Endothelial cell of umbilical vein (primary cell): ENCODE measurements at regions not wholly inside any gene's neighbourhood (a gene's known extent, or its start where the extent isn't known, plus 50 kb on each side); places are given as distances from the start of the nearest gene placed in this dataset.

Source experiments
- BruUV-seq: library from RNA; stranded (reverse); fragments of 400-500 nt; replicated peaks from 2 replicates; lab custom pipeline; 2021; lab: Mats Ljungman, UMichigan
- CTCF ChIA-PET: fragments of 300-600, 350-600 bp; sonication (Branson Sonifier 250); formaldehyde crosslinking; loops from one replicate; lab custom pipeline; 2021; ENCODE audit warnings: antibody characterized with exemption, inconsistent platforms; lab: Charles Lee
- POLR2A ChIA-PET: fragments of 300-600, 350-600 bp; sonication (Branson Sonifier 250); formaldehyde crosslinking; loops from one replicate; lab custom pipeline; 2021; ENCODE audit warnings: antibody characterized with exemption, inconsistent platforms; lab: Charles Lee
- DNase-seq: peaks from one replicate; pipeline ENCODE4 v3.0.0-alpha.2; 2011; ENCODE audit warnings: low read depth, low spot score
- FAIRE-seq: peaks from 2 replicates; lab custom pipeline; 2011; peaks lifted over from hg19 to GRCh38; lab: Jason Lieb, UNC
- H2AFZ ChIP-seq: 2 replicates; pipeline ENCODE4 v1.6.0; 2012; ENCODE audit warnings: low read depth, low read length, control low read depth, inconsistent platforms
- H3K27ac ChIP-seq: 2 replicates; pipeline ENCODE4 v1.5.1; 2011; ENCODE audit warnings: low read depth, mild to moderate bottlenecking, control low read depth, low read length, moderate library complexity; ENCODE audit not compliant: insufficient read depth
- H3K27me3 ChIP-seq, 2 experiments: 2 replicates each; pipeline versions ENCODE4 v1.6.0 to v1.6.1; 2011; ENCODE audit warnings: low read length in 2 of 2, mixed read lengths in 1 of 2; ENCODE audit not compliant: control insufficient read depth in 2 of 2, insufficient read depth in 2 of 2
- H3K36me3 ChIP-seq, 2 experiments: 2 replicates in 1 of 2; 3 replicates in 1 of 2; pipeline ENCODE4 v1.5.1; 2011; ENCODE audit warnings: low read length in 2 of 2, mild to moderate bottlenecking in 1 of 2, moderate library complexity in 1 of 2; ENCODE audit not compliant: control insufficient read depth in 2 of 2, insufficient read depth in 2 of 2; ENCODE audit errors: extremely low read depth in 1 of 2
- H3K4me1 ChIP-seq: 3 replicates; pipeline ENCODE4 v1.5.1; 2011; ENCODE audit warnings: mild to moderate bottlenecking, low read length; ENCODE audit not compliant: control insufficient read depth, insufficient read depth; ENCODE audit errors: extremely low read depth
- H3K4me2 ChIP-seq: 2 replicates; pipeline ENCODE4 v1.6.1; 2011; ENCODE audit warnings: low read length, control low read depth, mixed read lengths; ENCODE audit not compliant: insufficient read depth
- H3K4me3 ChIP-seq, 3 experiments: fragments of 200-600 bp in 1 of 3; sonication (generic), shearing (Covaris generic) in 1 of 3; replicated peaks in 1 of 3; 2 replicates each; pipeline ENCODE4 v1.5.1; 2011 to 2016; ENCODE audit warnings: control low read depth in 3 of 3, low read length in 3 of 3, mild to moderate bottlenecking in 2 of 3, inconsistent platforms in 1 of 3, low read depth in 1 of 3, moderate library complexity in 1 of 3; ENCODE audit not compliant: insufficient read depth in 1 of 3
- H3K79me2 ChIP-seq: 2 replicates; pipeline ENCODE4 v1.6.0; 2012; ENCODE audit warnings: low read length, inconsistent platforms; ENCODE audit not compliant: control insufficient read depth, insufficient read depth
- H3K9ac ChIP-seq: replicated peaks from 2 replicates; pipeline ENCODE3; 2011; ENCODE audit warnings: low read length, control low read depth; ENCODE audit not compliant: insufficient read depth; ENCODE audit errors: extremely low read depth
- H3K9me1 ChIP-seq: replicated peaks from 3 replicates; pipeline ENCODE4 v1.6.0; 2011; ENCODE audit warnings: mild to moderate bottlenecking, low read length; ENCODE audit not compliant: control insufficient read depth, insufficient read depth; ENCODE audit errors: extremely low read depth
- H3K9me3 ChIP-seq: replicated peaks from 2 replicates; pipeline ENCODE4 v1.5.1; 2012; ENCODE audit warnings: low read length, inconsistent platforms; ENCODE audit not compliant: control insufficient read depth, insufficient read depth
- H4K20me1 ChIP-seq: replicated peaks from 2 replicates; pipeline ENCODE3; 2011; ENCODE audit warnings: mild to moderate bottlenecking, low read length; ENCODE audit not compliant: control insufficient read depth, insufficient read depth; ENCODE audit errors: extremely low read depth
- CTCF ChIP-seq, 2 donors: IDR thresholded peaks; 1 replicate in 1 of 2; 2 replicates in 1 of 2; pipeline ENCODE4 v1.5.1; 2011; ENCODE audit warnings: low read length in 2 of 2, mild to moderate bottlenecking in 2 of 2, moderate library complexity in 2 of 2, control low read depth in 1 of 2, inconsistent platforms in 1 of 2, low read depth in 1 of 2; ENCODE audit not compliant: insufficient read depth in 1 of 2; ENCODE audit errors: extremely low read depth in 1 of 2
- EZH2 ChIP-seq: IDR thresholded peaks from 2 replicates; pipeline ENCODE4 v1.6.1; 2012; ENCODE audit warnings: borderline replicate concordance, low read depth, mild to moderate bottlenecking, moderate library complexity, low read length, inconsistent platforms; ENCODE audit not compliant: severe bottlenecking
- FOS ChIP-seq: IDR thresholded peaks from 2 replicates; pipeline ENCODE4 v1.6.1; 2011; ENCODE audit warnings: mild to moderate bottlenecking, low read length, moderate library complexity, borderline replicate concordance; ENCODE audit not compliant: insufficient read depth
- GATA2 ChIP-seq: IDR thresholded peaks from 2 replicates; pipeline ENCODE4 v1.7.0; 2011; ENCODE audit warnings: low read depth, mild to moderate bottlenecking, moderate library complexity, mixed read lengths, low read length; ENCODE audit not compliant: insufficient read length, insufficient read depth
- JUN ChIP-seq: IDR thresholded peaks from 2 replicates; pipeline ENCODE4 v1.6.1; 2011; ENCODE audit warnings: borderline replicate concordance, low read depth; ENCODE audit not compliant: insufficient read length, insufficient read depth
- MAX ChIP-seq: IDR thresholded peaks from 2 replicates; pipeline ENCODE4 v1.6.1; 2011; ENCODE audit not compliant: insufficient read depth, insufficient read length
- MYC ChIP-seq: IDR thresholded peaks from one replicate; pipeline ENCODE4 v1.6.1; 2011; ENCODE audit warnings: mild to moderate bottlenecking, low read depth, low read length
- POLR2A ChIP-seq: IDR thresholded peaks from 2 replicates; pipeline ENCODE4 v1.6.1; 2012; ENCODE audit warnings: low read depth, mild to moderate bottlenecking, control low read depth, low read length
- POLR2AphosphoS5 ChIP-seq: IDR thresholded peaks from 2 replicates; pipeline ENCODE4 v1.6.1; 2012; ENCODE audit warnings: low read depth, mild to moderate bottlenecking, control low read depth, low read length, moderate library complexity; ENCODE audit not compliant: insufficient read depth
- dilution Hi-C: fragments of 300-500 bp; cut with MboI; formaldehyde crosslinking; loops from one replicate; pipeline ENCODE4 v1.15.0; 2019; ENCODE audit warnings: low sequenced_read_pairs; ENCODE audit not compliant: extremely low pct_ligation_motif_present
- intact Hi-C: fragments of 100-400 bp; cut with micrococcal nuclease; formaldehyde crosslinking; loops from one replicate; pipeline ENCODE4 v1.10.0; 2022

GRCh38 chr2:240327566-240327965 is 107.9 kb upstream of the GPC1 start:
- FAIRE-seq (no peak), DNase-seq (no peak)
- intact Hi-C loops (no loop called here), dilution Hi-C loops (no loop called here)
- H3K9ac ChIP-seq = no peak overlapping the region
- H3K79me2 ChIP-seq = no peaks in the 10 kb centered on the region
- H3K9me1 ChIP-seq = no peaks in the 10 kb centered on the region
- H3K4me3 ChIP-seq = no peak overlapping the region
- no peaks in the 10 kb centered on the region for H3K27me3 ChIP-seq
- no peaks in the 10 kb centered on the region for H3K4me1 ChIP-seq
- TF ChIP-seq MYC (no peak), CTCF (IDR thresholded peaks at IDR 0.05; ENCODE audit: extremely low read depth in 1 of 2, insufficient read depth in 1 of 2, low read depth in 1 of 2, low read length in 2 of 2) (no peak), MAX (no peak), GATA2 (no peak), JUN (no peak), FOS (no peak), POLR2A (no peak), POLR2AphosphoS5 (no peak), EZH2 (no peak)
- no peak overlapping the region for H3K27ac ChIP-seq
- H3K4me2 ChIP-seq = no peak overlapping the region
- CTCF ChIA-PET = no interaction called here
- no peaks in the 10 kb centered on the region for H3K36me3 ChIP-seq
- H2AFZ ChIP-seq = no peak overlapping the region
- no TSS peak for BruUV-seq
- no peaks in the 10 kb centered on the region for H3K9me3 ChIP-seq
- no peaks in the 10 kb centered on the region for H4K20me1 ChIP-seq
- POLR2A ChIA-PET = no interaction called here
